GM13977 (cell line): ENCODE measurements at regions not wholly inside any gene's neighbourhood (a gene's known extent, or its start where the extent isn't known, plus 50 kb on each side); places are given as distances from the start of the nearest gene placed in this dataset.

Experiments used
- DNase-seq: peaks from one replicate; pipeline ENCODE4 v3.0.0; 2012; ENCODE audit warnings: low spot score
- in situ Hi-C: fragments of 300-500 bp; cut with MboI; formaldehyde crosslinking; loops from one replicate; pipeline ENCODE4 v1.12.0; 2022; ENCODE audit warnings: low sequenced_read_pairs, low pct_unique_long_range_greater_than_20kb, mixed read lengths, inconsistent platforms; ENCODE audit not compliant: unreplicated experiment
- TF ChIP-seq, protein P1 (sequence below): IDR thresholded peaks from 2 replicates; pipeline ENCODE4 v1.5.1; 2012; ENCODE audit warnings: mild to moderate bottlenecking, control low read depth; ENCODE audit not compliant: insufficient read depth; ENCODE audit errors: extremely low read depth, missing control alignments

DNA sequence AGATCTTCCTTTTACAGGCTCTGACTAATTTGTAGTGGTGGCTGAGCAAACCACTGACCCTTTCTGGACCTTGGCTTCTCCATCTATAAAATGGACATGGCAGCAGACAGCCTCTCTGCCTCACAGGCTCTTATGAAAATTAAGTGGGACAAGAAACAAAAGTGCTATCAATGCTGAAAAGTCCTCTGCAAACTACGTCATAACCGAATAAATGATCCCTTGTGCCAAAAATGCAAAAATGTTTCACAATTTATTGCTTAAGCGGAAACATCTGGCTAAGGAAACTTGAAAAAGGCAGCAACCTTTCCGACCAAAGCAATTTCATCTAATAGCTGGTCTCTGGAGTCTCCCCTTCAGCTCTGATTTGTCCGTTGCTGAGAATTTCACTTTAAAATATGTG lies 108.5 kb upstream of the PLXNC1 start:
- TF ChIP-seq, protein P1, sequence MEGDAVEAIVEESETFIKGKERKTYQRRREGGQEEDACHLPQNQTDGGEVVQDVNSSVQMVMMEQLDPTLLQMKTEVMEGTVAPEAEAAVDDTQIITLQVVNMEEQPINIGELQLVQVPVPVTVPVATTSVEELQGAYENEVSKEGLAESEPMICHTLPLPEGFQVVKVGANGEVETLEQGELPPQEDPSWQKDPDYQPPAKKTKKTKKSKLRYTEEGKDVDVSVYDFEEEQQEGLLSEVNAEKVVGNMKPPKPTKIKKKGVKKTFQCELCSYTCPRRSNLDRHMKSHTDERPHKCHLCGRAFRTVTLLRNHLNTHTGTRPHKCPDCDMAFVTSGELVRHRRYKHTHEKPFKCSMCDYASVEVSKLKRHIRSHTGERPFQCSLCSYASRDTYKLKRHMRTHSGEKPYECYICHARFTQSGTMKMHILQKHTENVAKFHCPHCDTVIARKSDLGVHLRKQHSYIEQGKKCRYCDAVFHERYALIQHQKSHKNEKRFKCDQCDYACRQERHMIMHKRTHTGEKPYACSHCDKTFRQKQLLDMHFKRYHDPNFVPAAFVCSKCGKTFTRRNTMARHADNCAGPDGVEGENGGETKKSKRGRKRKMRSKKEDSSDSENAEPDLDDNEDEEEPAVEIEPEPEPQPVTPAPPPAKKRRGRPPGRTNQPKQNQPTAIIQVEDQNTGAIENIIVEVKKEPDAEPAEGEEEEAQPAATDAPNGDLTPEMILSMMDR: no peak
- DNase-seq: no peak
- in situ Hi-C loops: no loop called here

DNA sequence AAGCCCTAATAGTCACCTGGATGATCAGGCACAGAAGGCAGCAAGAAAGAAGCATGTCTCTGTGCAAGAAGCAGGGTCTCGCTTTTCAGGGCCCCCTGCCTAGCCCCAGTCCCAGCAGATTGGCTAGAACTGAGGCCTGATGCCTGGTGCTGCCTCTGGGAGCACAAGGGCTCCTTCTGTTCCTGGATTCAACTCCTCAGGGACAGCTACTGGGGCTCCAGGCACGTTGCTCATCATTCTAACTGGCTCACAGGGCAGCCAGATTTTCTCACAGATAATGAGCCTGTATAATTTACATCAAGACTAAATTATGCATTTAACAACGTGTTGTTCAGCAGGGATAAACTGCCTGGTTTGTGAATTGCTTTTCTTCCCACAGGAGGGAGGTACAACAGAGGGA lies 106.5 kb upstream of the PLXNC1 start:
- no peak for DNase-seq
- TF ChIP-seq, protein P1: no peak
- in situ Hi-C loops: no loop called here

DNA sequence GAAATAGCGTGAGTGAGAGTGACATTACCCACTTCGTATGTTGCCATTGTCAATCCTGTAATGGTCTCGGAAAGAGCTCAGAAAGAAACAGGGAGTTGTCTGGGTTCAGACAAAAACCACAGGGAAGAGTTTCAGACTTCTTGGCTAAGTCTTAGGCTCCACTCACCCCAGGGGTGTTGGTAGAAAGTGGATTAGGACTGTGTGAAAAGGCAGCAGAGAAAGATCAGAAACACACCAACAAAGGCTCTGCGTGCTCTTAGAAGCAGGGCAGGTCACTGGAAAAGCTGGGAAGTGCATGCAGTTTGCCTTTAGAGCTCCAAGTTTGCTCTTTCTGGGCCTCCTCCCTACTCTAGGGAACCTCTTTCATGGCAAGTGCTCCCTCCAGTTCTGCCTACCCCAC lies 106.1 kb upstream of the PLXNC1 start:
- DNase-seq: no peak
- TF ChIP-seq, protein P1: no peak

DNA sequence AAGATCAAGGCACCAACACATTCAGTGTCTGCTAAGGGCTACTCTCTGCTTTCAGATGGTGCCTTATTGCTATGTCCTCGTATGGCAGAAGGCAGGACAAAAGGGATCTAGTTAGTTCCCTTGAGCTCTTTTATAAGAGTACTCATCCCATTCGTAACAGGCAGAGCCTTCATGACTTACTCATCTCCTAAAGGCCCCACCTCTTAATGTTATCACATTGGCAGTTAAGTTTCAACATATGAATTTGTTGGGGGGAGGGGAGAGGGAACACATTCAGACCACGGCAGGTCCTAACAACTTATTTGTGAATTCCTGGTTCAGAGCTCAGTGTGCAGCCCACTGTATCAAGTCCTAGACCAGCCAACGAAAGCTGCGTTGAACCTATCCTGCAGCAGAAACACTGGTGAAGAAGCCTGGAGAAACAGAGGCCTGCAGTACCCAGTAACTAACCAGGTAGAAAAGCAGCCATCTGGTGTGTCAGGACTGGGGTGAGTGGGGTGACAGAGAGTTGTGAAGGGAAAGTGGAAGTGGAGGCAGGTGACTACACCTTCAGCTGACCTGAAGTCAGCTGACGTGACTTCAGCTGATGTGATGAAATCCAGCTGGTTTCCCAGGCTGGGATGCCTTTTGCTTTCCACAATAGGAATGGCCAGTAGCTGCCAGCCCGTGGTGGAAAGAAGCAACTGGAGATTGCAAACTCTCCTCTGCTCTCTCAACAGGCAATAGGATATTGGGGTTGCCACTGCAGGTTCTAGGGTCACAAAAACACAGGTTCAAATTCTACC lies 101.6 kb upstream of the PLXNC1 start:
- no peak for DNase-seq
- in situ Hi-C loops: no loop called here
- TF ChIP-seq, protein P1: no peak

More for the DNA sequence above, 106.1 kb upstream of the PLXNC1 start:
- in situ Hi-C loops: no loop called here

DNA sequence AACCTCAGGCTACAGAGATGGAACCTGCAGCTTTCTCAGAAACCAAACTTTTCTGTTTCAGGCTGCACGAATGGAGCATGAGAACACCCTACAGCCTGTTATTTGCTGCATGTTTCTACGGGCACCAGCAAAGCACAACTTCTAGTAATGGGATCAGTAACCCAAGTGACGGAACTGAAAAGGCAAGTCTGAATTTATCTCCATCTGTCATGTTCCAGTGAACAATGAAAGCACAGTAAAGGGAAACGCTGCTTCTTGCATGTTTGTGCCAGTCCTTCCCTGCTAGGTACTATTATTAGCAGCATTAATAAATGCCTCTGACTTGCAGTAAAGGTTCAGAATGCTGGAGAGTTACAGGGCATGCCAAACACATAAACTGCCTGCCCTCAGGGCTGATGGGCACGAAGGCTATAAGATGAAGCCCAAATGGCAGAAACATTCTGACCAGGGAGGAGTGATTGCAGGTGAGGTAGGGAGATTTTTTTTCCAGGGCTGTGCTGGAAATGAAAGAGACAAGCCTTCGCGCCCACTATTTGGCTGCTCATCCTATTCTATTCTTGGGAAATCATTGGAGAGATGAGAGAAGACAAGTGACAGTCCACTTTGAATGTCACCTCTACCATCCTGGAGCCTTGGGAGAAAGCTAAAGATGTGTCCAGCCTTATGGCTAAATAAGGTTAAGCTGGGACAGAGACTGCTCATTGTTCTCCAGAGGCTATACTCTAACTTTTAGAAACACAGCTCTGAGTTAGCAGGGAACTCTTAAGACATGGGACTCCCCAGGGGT lies 100.4 kb upstream of the PLXNC1 start:
- in situ Hi-C loops: no loop called here
- DNase-seq: no peak
- TF ChIP-seq, protein P1: no peak

DNA sequence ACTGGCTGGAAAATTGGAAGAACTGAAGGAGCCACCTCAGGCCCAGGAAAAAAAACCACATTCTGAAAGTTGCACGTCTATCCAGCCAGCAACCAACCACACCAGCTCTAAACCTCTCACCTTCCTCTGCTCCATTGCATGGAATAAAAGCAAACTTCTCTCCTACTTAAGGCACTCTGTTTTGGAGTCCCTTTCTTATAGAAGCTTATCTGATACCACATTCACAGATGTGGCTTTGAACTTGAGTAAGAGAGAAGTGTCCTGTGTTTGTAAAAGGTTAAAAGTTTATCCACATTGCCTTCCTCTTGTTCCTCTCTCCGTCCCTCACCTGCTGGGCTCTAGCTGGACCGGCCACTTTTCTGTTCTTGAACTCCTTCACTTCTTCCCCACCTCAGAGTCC lies 99.6 kb upstream of the PLXNC1 start:
- in situ Hi-C loops: no loop called here
- TF ChIP-seq, protein P1: no peak
- DNase-seq: no peak
